Neural cell (in vitro differentiated cells): ENCODE measurements at regions not wholly inside any gene's neighbourhood (a gene's known extent, or its start where the extent isn't known, plus 50 kb on each side); places are given as distances from the start of the nearest gene placed in this dataset.
"Not testable (repeated sequence)": the region's sequence is repeated elsewhere in the genome, so short reads cannot be mapped to it uniquely, and the experiment has no call there.

Source experiments
- H2AFZ ChIP-seq: fragments of 200-600, 300-800 bp; sonication (generic), shearing (Covaris generic); 2 replicates; pipeline ENCODE4 v1.6.0; 2014; ENCODE audit warnings: low read depth, mild to moderate bottlenecking, antibody characterized with exemption, low read length, moderate library complexity
- H3F3A ChIP-seq: fragments of 200-600 bp; shearing (Covaris generic); 2 replicates; pipeline ENCODE4 v1.6.1; 2016; ENCODE audit warnings: mild to moderate bottlenecking, moderate library complexity, mixed read lengths, antibody characterized with exemption, low read length; ENCODE audit not compliant: insufficient read depth, poor library complexity, severe bottlenecking
- H3K27ac ChIP-seq: fragments of 200-600, 300-800 bp; sonication (generic), shearing (Covaris generic); 2 replicates; pipeline ENCODE4 v1.5.1; 2014; ENCODE audit warnings: mild to moderate bottlenecking, low read length, moderate library complexity
- H3K27me3 ChIP-seq: fragments of 300-800, 200-600 bp; sonication (generic), shearing (Covaris generic); 2 replicates; pipeline ENCODE4 v1.6.0; 2014; ENCODE audit warnings: mild to moderate bottlenecking, low read depth, low read length, moderate library complexity; ENCODE audit not compliant: insufficient read depth
- H3K36me3 ChIP-seq: fragments of 300-800, 200-600 bp; sonication (generic), shearing (Covaris generic); 2 replicates; pipeline ENCODE4 v1.5.1; 2014; ENCODE audit warnings: mild to moderate bottlenecking, antibody characterized with exemption, low read length, moderate library complexity; ENCODE audit not compliant: insufficient read depth
- H3K4me2 ChIP-seq: fragments of 300-800, 200-600 bp; sonication (generic), shearing (Covaris generic); 2 replicates; pipeline ENCODE4 v1.6.0; 2014; ENCODE audit warnings: mild to moderate bottlenecking, low read length
- H3K4me3 ChIP-seq: fragments of 300-800, 200-600 bp; sonication (generic), shearing (Covaris generic); 2 replicates; pipeline ENCODE4 v1.5.1; 2014; ENCODE audit warnings: mild to moderate bottlenecking, low read length, moderate library complexity
- H3K79me2 ChIP-seq: fragments of 200-600 bp; shearing (Covaris generic); replicated peaks from 2 replicates; pipeline ENCODE4 v1.6.0; 2014; ENCODE audit warnings: mild to moderate bottlenecking, low read length, moderate library complexity; ENCODE audit not compliant: insufficient read depth
- H3K9ac ChIP-seq: fragments of 300-800, 200-600 bp; sonication (generic), shearing (Covaris generic); 2 replicates; pipeline ENCODE4 v1.6.1; 2016; ENCODE audit warnings: mild to moderate bottlenecking, low read length, mixed read lengths
- H3K9me2 ChIP-seq: fragments of 200-600 bp; shearing (Covaris generic); 2 replicates; pipeline ENCODE4 v1.6.1; 2016; ENCODE audit warnings: mild to moderate bottlenecking, low read length, mixed read lengths; ENCODE audit not compliant: insufficient read depth
- H3K9me3 ChIP-seq: fragments of 200-600, 300-800 bp; sonication (generic), shearing (Covaris generic); 2 replicates; pipeline ENCODE4 v1.6.1; 2016; ENCODE audit warnings: mild to moderate bottlenecking, mixed run types, low read length, moderate library complexity, mixed read lengths
- H4K20me1 ChIP-seq: fragments of 200-600 bp; shearing (Covaris generic); 2 replicates; pipeline ENCODE4 v1.6.1; 2016; ENCODE audit warnings: mild to moderate bottlenecking, mixed run types; ENCODE audit not compliant: insufficient read depth
- EP300 ChIP-seq: fragments of 450-650 bp; conservative IDR thresholded peaks from 2 replicates; pipeline ENCODE4 v1.6.1; 2014; ENCODE audit warnings: antibody characterized with exemption, mild to moderate bottlenecking, moderate library complexity; ENCODE audit not compliant: poor library complexity, severe bottlenecking
- EZH2 ChIP-seq: fragments of 200-600, 300-800 bp; shearing (Covaris generic), sonication (generic); IDR thresholded peaks from 2 replicates; pipeline ENCODE4 v1.6.1; 2014; ENCODE audit warnings: antibody characterized with exemption, low read length, borderline replicate concordance, mild to moderate bottlenecking; ENCODE audit not compliant: insufficient read depth, poor library complexity, severe bottlenecking
- MXI1 ChIP-seq: fragments of 450-650 bp; conservative IDR thresholded peaks from 2 replicates; pipeline ENCODE4 v1.6.1; 2014; ENCODE audit warnings: antibody characterized with exemption, mild to moderate bottlenecking; ENCODE audit not compliant: poor library complexity, severe bottlenecking
- POLR2AphosphoS5 ChIP-seq: IDR thresholded peaks from 2 replicates; pipeline ENCODE4 v1.6.1; 2012
- RAD21 ChIP-seq: fragments of 450-650 bp; conservative IDR thresholded peaks from 2 replicates; pipeline ENCODE4 v1.6.1; 2014; ENCODE audit warnings: antibody characterized with exemption, mild to moderate bottlenecking, moderate library complexity
- SMC3 ChIP-seq: fragments of 450-650 bp; conservative IDR thresholded peaks from 2 replicates; pipeline ENCODE4 v1.6.1; 2014; ENCODE audit warnings: antibody characterized with exemption, mild to moderate bottlenecking, moderate library complexity; ENCODE audit not compliant: poor library complexity
- TAF1 ChIP-seq: IDR thresholded peaks from 2 replicates; pipeline ENCODE4 v1.6.1; 2012; ENCODE audit warnings: low read depth
- TF ChIP-seq, protein P1 (sequence below): IDR thresholded peaks from 2 replicates; pipeline ENCODE4 v1.6.1; 2012; ENCODE audit warnings: borderline replicate concordance
- TF ChIP-seq, protein P2 (sequence below): fragments of 450-650 bp; IDR thresholded peaks from 2 replicates; pipeline ENCODE4 v1.5.1; 2014; ENCODE audit warnings: antibody characterized with exemption, mild to moderate bottlenecking, moderate library complexity; ENCODE audit not compliant: poor library complexity, severe bottlenecking

DNA sequence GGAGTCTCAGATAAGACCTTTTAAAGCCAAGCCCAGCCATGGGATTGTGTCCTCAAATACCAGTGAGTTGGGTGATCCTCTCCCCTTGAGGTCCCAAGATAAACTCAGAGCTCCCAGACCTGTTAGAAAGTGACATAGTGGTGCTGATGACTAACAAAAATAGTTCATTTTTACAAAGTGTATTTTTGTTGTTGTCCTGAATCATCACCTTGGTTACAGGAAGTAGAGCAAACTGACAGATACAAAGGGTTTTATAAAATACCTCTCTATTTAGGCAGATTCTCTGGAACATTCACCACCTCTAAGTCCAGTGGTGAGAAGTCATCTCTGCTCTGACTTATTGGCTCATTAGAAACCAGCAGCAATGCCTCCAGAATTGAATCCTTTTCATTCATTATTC, 259.3 kb downstream of the CEMIP2 start:
- no peak overlapping the region for H3K4me2 ChIP-seq

DNA sequence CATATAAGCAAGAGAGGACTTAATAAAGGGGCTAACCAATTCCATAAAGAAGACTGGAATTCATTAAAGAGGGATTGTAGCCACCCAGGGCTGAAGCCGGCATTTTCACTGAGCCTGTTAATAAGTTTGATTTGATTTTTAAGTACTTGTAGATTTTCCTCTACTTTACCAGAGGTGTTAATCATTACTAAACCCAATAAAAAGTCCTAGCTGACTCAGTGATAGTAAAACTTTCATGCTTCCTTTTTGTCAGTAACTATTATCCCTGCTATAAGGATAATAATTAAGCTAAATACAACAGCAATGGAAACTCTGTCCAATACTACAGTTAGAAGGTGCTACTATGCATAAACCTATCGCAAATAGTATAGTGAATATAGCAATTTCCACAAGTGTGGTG, 260.2 kb downstream of the CEMIP2 start:
- not testable (repeated sequence) for H3K27me3 ChIP-seq, H3K27ac ChIP-seq, H2AFZ ChIP-seq, H4K20me1 ChIP-seq, H3K9me3 ChIP-seq, H3K9ac ChIP-seq, H3K36me3 ChIP-seq, H3F3A ChIP-seq, H3K4me3 ChIP-seq, H3K9me2 ChIP-seq, H3K4me2 ChIP-seq, H3K79me2 ChIP-seq

More for the DNA sequence above, 259.3 kb downstream of the CEMIP2 start:
- H3K9me2 ChIP-seq, result no peaks in the 10 kb centered on the region
- no peaks in the 10 kb centered on the region for H3K9me3 ChIP-seq
- no peaks in the 10 kb centered on the region for H3K36me3 ChIP-seq
- H4K20me1 ChIP-seq, result no peaks in the 10 kb centered on the region
- H3K27ac ChIP-seq, result no peak overlapping the region
- no peaks in the 10 kb centered on the region for H3F3A ChIP-seq
- H3K4me3 ChIP-seq, result no peak overlapping the region
- H2AFZ ChIP-seq, result no peak overlapping the region
- H3K9ac ChIP-seq, result no peak overlapping the region
- no peaks in the 10 kb centered on the region for H3K79me2 ChIP-seq
- TF ChIP-seq EP300, result no peak
- TF ChIP-seq TAF1, result no peak
- TF ChIP-seq, protein P1, sequence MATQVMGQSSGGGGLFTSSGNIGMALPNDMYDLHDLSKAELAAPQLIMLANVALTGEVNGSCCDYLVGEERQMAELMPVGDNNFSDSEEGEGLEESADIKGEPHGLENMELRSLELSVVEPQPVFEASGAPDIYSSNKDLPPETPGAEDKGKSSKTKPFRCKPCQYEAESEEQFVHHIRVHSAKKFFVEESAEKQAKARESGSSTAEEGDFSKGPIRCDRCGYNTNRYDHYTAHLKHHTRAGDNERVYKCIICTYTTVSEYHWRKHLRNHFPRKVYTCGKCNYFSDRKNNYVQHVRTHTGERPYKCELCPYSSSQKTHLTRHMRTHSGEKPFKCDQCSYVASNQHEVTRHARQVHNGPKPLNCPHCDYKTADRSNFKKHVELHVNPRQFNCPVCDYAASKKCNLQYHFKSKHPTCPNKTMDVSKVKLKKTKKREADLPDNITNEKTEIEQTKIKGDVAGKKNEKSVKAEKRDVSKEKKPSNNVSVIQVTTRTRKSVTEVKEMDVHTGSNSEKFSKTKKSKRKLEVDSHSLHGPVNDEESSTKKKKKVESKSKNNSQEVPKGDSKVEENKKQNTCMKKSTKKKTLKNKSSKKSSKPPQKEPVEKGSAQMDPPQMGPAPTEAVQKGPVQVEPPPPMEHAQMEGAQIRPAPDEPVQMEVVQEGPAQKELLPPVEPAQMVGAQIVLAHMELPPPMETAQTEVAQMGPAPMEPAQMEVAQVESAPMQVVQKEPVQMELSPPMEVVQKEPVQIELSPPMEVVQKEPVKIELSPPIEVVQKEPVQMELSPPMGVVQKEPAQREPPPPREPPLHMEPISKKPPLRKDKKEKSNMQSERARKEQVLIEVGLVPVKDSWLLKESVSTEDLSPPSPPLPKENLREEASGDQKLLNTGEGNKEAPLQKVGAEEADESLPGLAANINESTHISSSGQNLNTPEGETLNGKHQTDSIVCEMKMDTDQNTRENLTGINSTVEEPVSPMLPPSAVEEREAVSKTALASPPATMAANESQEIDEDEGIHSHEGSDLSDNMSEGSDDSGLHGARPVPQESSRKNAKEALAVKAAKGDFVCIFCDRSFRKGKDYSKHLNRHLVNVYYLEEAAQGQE, result no peak
- TF ChIP-seq, protein P2, sequence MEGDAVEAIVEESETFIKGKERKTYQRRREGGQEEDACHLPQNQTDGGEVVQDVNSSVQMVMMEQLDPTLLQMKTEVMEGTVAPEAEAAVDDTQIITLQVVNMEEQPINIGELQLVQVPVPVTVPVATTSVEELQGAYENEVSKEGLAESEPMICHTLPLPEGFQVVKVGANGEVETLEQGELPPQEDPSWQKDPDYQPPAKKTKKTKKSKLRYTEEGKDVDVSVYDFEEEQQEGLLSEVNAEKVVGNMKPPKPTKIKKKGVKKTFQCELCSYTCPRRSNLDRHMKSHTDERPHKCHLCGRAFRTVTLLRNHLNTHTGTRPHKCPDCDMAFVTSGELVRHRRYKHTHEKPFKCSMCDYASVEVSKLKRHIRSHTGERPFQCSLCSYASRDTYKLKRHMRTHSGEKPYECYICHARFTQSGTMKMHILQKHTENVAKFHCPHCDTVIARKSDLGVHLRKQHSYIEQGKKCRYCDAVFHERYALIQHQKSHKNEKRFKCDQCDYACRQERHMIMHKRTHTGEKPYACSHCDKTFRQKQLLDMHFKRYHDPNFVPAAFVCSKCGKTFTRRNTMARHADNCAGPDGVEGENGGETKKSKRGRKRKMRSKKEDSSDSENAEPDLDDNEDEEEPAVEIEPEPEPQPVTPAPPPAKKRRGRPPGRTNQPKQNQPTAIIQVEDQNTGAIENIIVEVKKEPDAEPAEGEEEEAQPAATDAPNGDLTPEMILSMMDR, result no peak
- no peak for TF ChIP-seq RAD21
- TF ChIP-seq EZH2, result no peak
- TF ChIP-seq POLR2AphosphoS5, result no peak
- TF ChIP-seq MXI1, result no peak
- no peak for TF ChIP-seq SMC3
- H3K27me3 ChIP-seq, result no peaks in the 10 kb centered on the region

DNA sequence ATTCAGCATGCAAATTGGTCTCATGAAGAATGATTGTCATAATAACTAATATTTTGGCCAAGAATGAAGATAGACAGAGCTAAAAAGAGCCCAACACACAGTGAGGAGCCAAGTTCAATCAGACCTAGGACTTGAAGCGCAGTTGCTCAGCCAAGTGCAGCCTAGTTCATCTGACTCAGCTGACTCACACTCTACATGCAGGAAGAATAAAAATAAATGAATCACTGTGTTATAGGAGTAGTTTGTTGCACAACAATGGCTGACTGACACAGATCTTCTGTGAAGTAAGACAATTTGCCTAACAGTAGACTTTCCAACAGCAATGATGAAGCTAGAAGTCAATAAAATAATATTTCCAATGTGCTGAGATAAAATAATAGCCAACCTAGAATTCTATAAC, 261.5 kb downstream of the CEMIP2 start:
- H2AFZ ChIP-seq, result no peak overlapping the region
- no peaks in the 10 kb centered on the region for H3F3A ChIP-seq
- H3K9ac ChIP-seq, result no peak overlapping the region
- H3K79me2 ChIP-seq, result no peaks in the 10 kb centered on the region
- H3K9me2 ChIP-seq, result no peaks in the 10 kb centered on the region
- no peak overlapping the region for H3K4me3 ChIP-seq
- H3K9me3 ChIP-seq, result no peaks in the 10 kb centered on the region
- H4K20me1 ChIP-seq, result no peaks in the 10 kb centered on the region
- no peaks in the 10 kb centered on the region for H3K36me3 ChIP-seq
- TF ChIP-seq, protein P2, result no peak
- no peak for TF ChIP-seq SMC3
- no peak for TF ChIP-seq TAF1
- no peak for TF ChIP-seq MXI1
- TF ChIP-seq, protein P1, result no peak
- no peak for TF ChIP-seq RAD21
- no peak for TF ChIP-seq EZH2
- TF ChIP-seq POLR2AphosphoS5, result no peak
- no peak for TF ChIP-seq EP300
- H3K27me3 ChIP-seq, result no peaks in the 10 kb centered on the region
- H3K27ac ChIP-seq, result no peak overlapping the region
- H3K4me2 ChIP-seq, result no peak overlapping the region
